ENCODE measurements at regions not wholly inside any gene's neighbourhood (a gene's known extent, or its start where the extent isn't known, plus 50 kb on each side); places are given as distances from the start of the nearest gene placed in this dataset.

DNA sequence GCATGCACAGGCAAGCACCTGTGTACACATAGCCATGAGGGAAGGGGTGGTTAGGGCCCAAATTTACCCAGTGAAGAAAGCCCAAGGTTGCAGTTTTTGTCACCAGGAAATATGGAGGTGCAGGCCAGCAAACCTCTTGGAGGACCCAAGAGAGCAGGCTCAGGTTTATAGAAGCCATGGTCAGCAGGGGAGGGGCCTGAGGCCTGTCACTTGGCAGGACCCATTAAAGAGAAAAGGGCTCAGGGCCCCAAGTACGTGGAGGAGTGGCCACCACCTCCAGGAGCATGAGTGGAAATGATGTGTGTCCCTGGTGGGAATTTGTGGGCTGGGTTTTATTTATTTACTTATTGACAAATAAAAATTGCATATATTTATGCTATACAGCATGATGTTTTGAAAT lies 192.9 kb downstream of the HAUS1 start:
- DNase-seq = no peak

DNA sequence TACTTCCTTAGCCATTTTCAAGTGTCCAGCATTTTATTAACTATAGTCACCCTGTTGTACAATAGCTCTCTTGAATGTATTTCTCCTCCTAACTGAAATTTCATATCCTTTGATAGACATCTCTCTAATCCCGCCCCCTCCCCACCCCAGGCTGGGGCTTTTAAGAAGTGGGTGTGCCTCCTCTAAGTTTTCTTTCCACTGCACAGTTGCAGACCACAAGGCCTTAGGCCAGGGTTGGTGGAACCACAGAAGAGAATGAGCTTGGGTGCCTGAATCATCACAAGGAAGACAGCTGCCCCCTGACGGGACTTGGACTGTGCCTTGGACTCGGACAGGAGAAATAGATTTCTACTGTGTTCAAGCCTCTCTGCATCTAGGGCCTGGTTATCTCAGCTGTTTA lies 193.4 kb downstream of the HAUS1 start:
- DNase-seq = no peak

DNA sequence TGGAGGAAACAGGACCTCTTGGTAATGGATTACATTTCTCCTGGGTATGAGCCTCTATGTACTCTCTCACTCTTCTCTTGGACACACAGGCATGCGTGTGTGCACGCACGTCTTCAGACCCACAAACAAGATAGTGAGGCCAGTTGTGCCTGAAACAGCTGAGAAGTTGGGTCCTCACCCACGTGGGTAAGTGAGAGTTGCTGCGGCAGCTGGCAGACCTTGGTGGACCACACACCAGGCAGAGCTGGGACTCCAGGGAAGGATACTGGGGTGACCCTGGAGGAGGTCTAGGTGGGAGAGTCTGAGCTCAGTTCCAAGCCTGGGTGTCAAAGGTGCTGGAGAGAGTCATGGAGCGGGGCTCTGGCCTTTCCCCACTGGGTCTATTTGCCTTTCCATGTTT lies 194.3 kb downstream of the HAUS1 start:
- DNase-seq = no peak

DNA sequence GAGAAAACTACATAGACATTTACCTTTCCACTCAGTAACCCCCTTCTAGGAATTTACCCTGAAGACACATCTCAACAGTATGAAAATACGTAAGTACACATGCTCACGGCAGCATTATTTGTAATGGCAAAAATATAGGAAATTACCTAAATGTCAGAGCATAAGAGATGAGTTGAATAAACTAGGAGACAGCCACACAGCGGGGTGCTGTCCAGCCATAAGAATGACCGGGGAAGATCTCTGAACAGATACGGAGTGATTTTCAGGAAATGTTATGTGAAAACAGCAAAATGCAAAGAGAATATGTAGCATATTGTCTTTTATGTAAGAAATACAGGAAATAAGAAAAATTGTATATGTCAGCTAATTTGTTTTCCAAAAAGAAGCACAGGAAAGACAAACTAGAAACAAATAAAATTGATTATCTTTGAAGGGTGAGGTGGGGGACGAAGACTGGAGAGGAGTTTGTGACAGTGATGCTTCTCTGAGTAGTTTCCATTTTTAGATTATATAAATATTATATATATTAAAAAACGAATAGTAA lies 195.4 kb downstream of the HAUS1 start:
- DNase-seq = no peak

DNA sequence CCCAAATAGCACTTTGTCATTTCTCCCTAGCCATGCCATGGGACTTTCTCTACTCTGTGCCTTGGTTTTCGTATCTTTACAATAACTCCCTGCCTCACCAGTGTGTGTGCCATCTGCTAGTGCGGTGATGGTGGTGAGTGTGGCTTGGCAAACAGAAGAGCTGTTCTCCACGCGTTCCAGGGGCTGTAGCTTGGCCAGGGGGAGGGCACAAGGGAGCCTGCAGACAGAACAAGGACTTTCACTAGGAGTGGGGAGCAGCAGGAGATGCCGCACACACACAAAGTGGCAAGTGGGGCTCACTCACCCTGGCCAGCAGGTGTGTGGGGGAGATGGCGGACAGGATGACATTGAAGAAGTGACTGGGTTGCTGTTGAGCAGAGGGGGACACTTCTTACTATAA lies 196.9 kb downstream of the HAUS1 start:
- DNase-seq = no peak

DNA sequence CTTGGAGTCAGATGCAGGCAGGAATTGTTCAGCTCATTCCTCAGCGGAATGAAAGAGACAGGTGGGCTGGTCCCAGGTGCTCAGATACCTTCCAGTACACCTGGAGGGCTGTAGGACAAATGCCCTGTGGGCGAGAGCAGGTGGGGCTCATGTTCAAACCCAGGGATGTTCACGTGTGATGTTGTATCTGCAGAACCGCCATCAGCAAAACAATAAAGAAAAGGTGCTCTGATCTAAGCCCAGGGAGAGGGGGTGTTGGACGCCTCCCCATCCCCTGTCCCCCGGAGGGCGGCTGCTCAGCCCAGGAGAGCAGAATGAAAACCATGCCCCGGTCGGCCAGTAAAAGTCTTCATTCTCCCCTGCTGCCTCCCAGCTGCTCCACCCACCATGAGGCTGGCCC lies 197.4 kb downstream of the HAUS1 start:
- no peak for DNase-seq

DNA sequence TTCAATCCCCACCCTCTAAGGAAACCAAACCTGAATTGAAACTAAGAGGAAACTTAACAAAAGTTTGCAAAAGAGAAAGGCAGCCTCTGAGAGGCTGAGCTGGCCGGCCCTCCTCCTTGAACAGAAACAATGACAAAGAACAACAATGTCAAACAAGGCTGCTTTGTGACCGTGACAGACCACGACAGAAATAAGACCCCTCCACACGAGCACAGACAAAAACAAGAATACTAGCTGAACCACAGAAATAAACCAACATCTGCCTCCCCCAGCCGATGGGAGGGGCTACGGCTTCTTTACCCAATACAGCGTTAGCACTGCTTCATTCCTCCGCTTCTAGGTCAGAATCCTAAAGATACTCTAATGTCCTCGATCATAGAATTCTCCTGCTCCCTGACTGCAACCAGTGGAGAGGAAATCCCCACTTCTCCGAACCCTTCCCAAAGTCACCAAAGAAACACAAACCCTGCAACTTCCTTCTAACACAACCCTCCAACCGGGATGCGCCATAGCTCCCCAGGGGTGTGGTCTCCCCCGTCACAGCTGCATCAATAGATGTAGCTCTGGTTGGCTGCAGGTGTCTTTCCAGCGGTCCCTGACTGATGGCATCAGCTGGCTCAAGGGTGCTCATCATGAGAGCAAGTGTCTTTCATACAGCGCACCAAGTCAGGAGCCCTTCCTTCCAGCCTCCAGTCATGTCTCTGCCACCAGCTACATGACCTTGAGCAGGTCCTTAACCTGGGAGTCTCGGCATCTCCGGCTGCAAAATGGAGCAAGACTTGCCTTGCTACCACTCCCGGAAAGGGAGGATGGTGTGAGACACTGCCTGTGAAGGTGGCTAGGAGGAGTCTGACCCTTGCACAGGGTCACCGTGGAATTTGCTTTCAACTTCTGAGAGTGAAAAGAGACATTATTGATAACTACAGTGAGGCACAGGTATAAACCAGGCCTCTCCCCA lies 198.6 kb downstream of the HAUS1 start:
- DNase-seq = no peak

DNA sequence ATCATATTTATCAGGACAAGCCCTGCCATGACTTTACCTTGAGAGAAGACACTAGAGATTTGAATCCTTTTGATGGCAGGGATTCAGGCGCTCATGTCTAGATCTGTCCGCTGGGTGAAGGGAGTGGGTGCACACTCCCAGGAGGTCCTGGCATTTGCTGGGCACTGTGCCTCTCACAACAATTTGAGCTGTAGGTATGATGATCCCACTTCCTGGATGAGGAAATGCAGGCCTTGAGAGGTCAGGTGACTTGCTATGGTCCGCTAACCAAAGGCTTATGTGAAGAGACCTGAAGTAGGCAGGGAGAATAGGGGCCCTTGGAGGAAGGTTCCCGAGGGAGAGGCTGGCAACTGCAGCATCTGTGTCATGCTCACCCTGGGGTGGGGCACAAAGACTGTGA lies 206.1 kb downstream of the HAUS1 start:
- DNase-seq = no peak

DNA sequence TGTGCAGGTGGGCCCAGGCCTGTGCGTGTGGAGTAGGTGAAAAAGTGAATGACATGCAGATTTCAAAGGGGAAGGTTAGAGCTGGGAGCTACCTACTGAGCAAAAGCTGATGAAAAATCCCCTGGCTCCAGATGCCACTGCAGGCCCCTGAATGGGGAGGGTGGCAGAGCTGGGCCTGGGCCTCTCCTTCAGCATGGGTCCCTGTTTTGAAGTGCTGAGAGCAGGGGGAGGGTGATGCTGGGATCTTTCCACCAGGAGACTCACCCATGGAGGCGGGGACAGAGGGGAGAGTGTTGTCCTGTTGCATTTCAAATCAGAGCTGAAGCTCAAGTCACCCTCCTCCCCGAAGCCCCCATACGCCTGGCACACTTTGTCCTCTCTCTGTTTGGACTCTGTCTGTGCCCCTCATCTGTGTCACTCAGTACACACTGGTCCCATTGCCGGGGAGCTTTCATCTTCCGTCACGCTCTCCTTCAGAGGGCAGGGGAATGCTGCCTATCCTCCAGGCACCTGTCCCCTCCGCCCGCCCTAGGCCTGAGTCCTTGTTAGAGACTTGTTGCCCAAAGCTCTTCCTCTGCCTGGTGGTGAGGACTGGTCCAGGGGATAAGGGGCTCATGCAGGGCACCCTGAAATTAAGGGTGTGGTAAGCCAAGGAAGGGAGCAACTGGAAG lies 206.6 kb downstream of the HAUS1 start:
- DNase-seq = no peak

DNA sequence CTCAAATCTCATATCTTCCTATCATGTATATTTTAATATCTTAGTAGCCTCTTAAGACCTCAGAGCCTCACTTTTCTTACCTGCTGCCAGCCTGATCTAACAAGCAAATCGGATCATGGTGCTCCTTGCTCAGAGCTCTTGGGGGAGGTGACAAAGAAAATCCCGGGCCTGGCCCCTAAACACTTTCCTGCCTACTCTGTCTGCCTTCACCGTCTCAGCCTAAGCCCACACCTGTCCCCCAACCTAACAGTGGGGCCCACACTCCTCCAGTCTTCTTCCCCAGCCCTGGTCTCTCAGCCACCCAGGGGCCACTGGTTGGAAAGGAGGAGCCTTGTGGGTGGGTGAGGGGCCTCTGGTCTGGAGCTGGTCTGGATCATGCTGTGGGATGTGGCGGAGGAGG lies 207.3 kb downstream of the HAUS1 start:
- DNase-seq = no peak

DNA sequence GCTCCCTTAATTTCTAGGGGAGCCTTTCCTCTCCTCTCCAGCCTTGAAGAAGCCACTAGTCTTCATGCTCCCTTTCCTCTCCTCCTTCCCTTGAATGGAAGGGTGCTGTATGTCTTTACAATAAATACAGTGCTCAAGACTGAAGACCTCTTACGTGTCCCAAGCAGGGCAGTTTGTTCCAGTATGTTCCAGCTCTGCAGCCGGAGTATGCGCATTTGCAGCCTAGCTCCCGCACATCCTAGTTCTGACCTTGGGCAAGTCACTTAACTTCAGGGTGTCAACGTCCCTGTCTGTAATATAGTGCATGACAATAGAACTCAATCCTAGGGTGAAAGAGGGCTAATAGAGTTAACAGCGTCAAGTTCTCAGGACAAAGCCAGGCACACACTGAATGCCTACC lies 208.0 kb downstream of the HAUS1 start:
- no peak for DNase-seq

DNA sequence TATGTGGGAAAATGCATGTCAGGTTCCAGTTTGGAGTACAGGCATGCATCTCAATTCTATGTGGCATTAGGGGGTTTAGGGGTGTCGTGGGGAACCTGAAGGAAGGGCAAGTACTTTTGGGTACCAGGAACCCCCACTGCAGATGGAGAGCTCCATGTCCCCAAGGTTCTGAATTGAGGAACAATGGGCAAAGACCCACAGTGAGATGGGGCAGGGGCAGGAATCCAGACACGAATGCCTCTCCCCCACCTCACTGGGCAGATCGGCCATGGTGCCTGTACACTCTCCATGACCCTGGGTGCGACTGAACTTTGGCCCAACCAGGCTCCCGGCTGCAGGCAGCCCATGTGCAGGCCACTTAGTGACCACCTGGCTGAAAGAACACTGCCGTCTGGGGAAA lies 209.3 kb downstream of the HAUS1 start:
- no peak for DNase-seq

DNA sequence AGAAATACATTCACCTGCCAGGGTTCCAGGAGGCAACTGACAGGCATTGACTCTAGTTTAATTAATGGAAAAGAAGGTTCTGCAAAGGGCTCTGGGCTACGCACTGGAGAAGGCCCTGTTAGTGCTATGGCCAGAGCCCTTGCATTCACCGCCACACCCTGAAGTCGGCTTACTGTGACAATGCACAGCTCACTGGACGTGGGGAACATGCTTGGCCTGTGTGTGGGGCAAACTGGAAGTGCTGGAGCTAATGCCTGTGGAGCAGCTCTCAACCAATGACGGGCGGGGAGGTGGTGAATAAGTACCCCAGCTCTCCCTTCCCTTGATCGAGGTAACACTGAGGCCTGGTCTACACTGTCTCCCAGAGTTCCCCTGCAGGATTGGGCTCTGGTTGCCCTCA lies 209.8 kb downstream of the HAUS1 start:
- no peak for DNase-seq

DNA sequence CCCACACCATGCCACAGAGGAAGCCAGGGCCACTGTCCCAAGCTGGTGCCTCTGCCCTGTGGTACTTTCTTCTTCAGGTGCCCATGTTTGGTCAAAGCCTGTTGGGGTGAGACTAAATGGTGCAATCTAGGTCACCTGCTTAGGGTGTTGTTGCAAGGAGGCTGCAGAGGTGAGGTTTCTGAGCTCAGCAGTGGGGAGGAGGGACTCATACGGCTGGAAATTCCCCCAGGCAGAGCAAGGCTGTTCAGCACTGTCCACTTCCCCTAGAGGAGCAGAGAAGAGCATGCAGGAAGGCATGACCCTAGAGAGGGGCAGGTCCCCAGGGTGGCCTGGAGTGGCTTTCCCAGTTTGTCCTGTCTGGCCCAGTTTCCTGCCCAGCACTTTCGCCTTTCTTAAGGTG lies 211.0 kb downstream of the HAUS1 start:
- no peak for DNase-seq

DNA sequence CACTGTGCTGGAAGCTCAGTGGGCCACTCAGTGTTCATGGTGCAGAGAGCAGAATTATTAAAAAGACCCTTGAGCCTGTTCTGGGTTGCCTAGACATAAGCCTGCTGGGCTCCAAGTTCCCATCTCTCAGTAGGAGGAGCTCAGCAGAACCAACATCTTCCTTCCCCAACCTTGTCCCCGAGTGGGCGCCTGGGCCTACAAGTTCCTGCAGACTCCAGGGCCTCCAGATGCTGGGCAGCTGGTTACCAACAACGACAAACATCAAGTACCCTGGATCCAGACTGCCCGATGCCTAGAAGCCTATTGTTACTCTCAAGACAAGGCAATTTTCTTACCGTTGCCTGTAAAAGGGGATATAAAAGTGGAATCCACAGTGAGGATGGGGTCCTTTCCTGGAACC lies 214.2 kb downstream of the HAUS1 start:
- DNase-seq = no peak

DNA sequence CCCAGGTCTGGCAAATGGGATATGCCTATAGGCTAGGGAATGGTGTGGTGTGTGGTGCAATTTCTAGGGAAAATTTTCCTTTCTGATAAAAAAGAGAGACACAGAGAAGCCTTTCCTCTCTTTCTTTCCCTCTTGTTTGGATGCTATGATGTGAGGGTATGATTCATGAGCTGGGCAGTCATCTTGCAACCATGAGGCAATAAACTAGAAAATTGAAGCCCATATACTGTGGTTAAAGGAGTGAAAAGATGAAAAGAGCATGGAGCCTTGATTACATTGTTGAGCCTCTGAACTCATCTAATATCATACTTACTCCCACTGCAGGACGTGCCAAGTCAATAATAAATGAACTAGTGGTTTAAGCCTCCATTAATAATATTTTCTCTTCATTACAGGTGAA lies 215.6 kb downstream of the HAUS1 start:
- DNase-seq = no peak

DNA sequence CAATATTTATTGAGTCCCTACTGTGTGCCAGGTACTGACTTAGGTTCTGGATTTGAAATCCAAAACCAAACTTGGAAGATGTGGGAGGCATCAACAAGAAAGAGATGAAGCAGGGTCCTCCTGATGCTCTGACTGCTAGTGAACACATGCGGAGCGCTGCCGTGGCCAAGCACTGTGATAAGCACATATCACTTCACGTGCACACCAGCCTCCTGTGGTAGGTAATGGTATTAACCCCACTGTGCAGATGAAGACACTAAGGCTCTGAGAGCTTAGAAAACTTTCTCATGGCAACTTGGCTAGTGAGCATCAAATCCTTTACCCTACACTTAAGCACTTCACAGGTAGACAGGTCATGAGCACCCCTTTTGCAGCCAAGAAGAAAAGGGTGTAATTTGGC lies 216.1 kb downstream of the HAUS1 start:
- DNase-seq = no peak

DNA sequence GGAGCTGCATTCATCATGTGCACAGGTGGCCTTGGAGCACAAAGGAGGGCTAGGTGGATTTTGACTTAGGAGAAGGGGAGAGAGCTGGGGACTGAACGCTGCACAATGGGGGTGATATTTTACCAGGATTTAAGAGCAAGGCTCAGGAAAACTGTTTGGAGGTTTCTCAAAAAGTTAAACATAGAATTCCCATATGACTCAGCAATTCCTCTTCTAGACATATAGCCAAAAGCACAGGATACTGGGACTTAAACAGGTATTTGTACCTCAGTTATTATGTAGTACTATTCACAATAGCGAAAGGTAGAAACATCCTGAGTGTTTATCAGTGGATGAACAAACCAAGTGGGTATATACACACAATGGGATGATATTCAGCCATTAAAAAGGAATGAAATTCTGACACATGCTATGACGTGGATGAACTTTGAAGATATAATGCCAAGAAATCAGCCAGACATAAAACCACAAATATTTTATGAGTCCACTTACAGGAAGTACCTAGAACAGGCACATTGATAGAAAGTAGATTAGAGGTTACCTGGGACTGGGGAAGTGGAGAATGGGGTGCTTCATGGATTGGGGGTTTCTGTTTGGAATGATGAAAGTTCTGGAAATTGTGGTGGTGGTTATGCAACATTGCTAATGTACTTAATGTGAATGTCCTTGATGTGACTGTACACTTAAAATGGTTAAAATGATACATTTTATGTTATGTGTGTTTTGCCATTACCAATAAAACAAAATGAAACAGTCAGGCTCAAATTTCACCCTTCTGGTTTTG lies 216.9 kb downstream of the HAUS1 start:
- no peak for DNase-seq

DNA sequence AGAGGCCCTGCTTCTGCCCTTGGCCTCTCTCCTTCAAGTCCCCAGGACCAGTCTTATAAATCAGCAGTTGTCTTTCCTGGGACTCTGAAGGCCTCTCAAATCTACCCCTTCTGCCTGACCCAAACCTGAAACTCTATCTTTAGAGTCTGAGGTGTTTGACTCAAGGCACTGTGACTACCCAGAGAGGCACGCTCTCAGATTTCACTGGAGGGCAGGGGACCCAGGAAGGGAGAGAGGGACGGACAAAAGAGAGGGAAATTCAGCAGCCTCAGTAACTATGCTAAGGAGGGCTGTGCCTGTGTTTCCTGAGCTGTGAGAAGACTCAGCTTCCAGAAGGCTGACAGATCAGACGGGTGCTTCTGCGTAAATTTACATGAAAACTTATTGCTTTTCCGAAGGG lies 217.8 kb downstream of the HAUS1 start:
- DNase-seq = no peak

DNA sequence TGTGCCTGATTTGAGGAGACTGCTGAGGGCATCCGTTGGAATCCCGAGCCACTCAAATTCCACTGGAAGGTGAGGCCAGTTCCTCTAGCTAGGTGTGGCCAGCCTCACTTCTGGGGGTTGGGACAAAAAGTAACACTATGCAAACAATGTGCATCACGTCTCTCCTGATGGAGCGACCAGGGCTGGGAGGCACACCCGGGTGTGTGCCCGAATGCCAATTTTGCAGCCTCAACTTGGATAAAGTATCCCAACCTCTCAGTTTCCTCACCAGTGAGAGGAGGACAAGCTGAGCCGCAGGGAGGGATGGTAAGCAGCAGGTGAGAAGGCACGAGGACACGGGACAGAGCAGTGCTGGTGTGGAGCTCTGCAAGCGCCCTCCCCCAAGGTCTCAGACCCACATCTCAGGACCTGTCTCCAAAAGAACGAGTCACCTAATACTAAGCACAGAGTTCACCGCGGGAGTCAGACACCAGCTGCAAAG lies 218.3 kb downstream of the HAUS1 start:
- DNase-seq = no peak

DNA sequence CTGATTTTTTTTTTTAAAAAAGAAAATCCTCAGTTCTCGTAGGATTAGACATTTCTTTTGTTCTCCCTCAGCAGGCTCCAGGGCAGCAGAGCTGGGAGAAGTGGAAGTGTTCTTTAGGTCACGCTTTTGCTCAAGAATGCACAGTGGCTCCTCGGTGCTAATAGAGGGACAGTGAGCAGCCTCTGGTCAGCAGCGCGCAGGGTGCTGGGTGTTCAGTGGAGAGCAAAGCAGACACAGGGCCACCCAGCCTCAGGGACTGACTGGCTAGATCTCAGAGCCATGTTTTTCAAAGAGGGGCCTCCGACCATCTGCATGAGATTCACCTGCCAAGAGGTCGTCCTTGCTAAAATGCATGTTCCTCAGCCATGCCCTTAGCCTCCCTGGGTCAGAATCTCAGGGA lies 218.8 kb downstream of the HAUS1 start:
- DNase-seq = no peak

DNA sequence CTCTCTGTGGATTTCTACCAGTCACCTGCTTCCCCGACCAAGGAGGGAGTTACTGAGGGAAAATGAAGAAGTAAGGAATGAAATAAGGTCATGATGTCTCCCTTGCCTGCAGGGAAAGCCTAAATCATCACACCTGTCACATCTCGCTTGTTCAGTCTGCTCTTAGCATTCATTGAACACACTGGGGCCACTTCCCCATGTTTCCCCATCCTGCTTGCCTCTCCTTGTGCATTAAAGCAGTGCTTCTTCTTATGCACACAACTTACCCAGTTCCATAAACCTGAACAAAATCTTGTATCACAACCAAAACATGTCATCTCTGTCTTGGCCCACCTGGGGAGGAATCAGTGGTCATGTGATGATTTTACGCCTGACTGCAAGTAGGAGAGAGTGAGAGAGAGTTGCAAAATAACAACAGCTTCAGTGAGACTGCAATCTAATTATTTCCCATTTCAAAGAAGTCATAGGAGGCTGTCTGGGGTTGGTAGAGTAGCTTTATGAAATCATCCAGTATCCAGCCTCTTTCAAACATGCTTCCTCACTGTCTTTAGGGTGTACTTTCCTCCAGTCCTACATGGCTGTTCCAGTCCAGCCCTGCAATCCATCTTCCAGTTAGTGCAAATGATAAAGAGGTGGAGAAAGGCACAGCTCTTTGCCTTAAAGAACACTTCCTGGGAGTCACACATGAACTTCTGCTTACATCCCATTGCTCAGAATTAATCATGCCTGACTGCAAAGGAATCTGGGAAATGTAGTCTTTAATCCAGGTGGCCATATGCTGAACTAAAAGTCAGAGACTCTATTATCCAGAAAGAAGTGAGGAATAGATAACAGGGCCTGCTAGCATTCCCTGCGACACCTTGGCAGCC lies 220.1 kb downstream of the HAUS1 start:
- DNase-seq = no peak
